Thymus (tissue), 11 donors: ENCODE measurements at regions not wholly inside any gene's neighbourhood (a gene's known extent, or its start where the extent isn't known, plus 50 kb on each side); places are given as distances from the start of the nearest gene placed in this dataset.

Experiments
- DNase-seq, 9 donors: peaks; one replicate each; pipeline ENCODE4 v3.0.0-alpha.2; 2013; ENCODE audit warnings: low spot score in 9 of 9, low read depth in 6 of 9, missing footprints in 1 of 9
- H3K27ac ChIP-seq, 2 donors: one replicate each; pipeline ENCODE4 v1.5.1; 2013; ENCODE audit warnings: control low read depth in 1 of 2, low read depth in 1 of 2, low read length in 1 of 2, mild to moderate bottlenecking in 1 of 2, moderate library complexity in 1 of 2
- H3K27me3 ChIP-seq, 2 donors: one replicate each; pipeline ENCODE4 v1.5.1; 2013; ENCODE audit warnings: low read length in 1 of 2; ENCODE audit not compliant: control insufficient read depth in 2 of 2, insufficient read depth in 1 of 2
- H3K36me3 ChIP-seq, 2 donors: one replicate each; pipeline ENCODE4 v1.5.1; 2013; ENCODE audit warnings: low read length in 1 of 2, mild to moderate bottlenecking in 1 of 2, moderate library complexity in 1 of 2; ENCODE audit not compliant: control insufficient read depth in 2 of 2, insufficient read depth in 2 of 2
- H3K4me1 ChIP-seq, 2 donors: one replicate each; pipeline ENCODE4 v1.5.1; 2013; ENCODE audit warnings: low read length in 2 of 2; ENCODE audit not compliant: control insufficient read depth in 2 of 2, insufficient read depth in 2 of 2
- H3K4me3 ChIP-seq, 2 donors: one replicate each; pipeline ENCODE4 v1.5.1; 2013; ENCODE audit warnings: low read length in 2 of 2, control low read depth in 1 of 2, mild to moderate bottlenecking in 1 of 2
- H3K9me3 ChIP-seq, 2 donors: one replicate each; pipeline ENCODE4 v1.5.1; 2013; ENCODE audit warnings: low read length in 1 of 2, mild to moderate bottlenecking in 1 of 2; ENCODE audit not compliant: control insufficient read depth in 2 of 2, insufficient read depth in 1 of 2
- WGBS: extraction: QIAGEN DNeasy Blood & Tissue Kit; methylation state at CpG from one replicate; pipeline ENCODE4 v1.1.7; 2013; 5-methylcytosine and 5-hydroxymethylcytosine counted together
- donor health status: healthy.

GRCh38 chr6:168388641-168389633 lies 52.0 kb upstream of the SMOC2 start:
- DNase-seq = no peak
- H3K27me3 ChIP-seq = no peaks in the 10 kb centered on the region
- WGBS = 92% methylated on average over 32 of the region's 32 CpGs

GRCh38 chr6:168390749-168391420 lies 50.1 kb upstream of the SMOC2 start:
- H3K27ac ChIP-seq = no peak overlapping the region
- 63% methylated on average over 17 of the region's 17 CpGs for WGBS
- no peaks in the 10 kb centered on the region for H3K36me3 ChIP-seq
- no peak overlapping the region for H3K4me3 ChIP-seq
- peaks cover 1 to 17% of the 10 kb centered on the region in 2 donors for H3K9me3 ChIP-seq
- DNase-seq = no peak
- H3K27me3 ChIP-seq = no peaks in the 10 kb centered on the region
- H3K4me1 ChIP-seq = no peaks in the 10 kb centered on the region

More at GRCh38 chr6:168388641-168389633, 52.0 kb upstream of the SMOC2 start:
- no peaks in the 10 kb centered on the region for H3K4me1 ChIP-seq
- peaks cover 1 to 25% of the 10 kb centered on the region in 2 donors for H3K9me3 ChIP-seq
- no peak overlapping the region for H3K27ac ChIP-seq
- H3K4me3 ChIP-seq = no peak overlapping the region
- H3K36me3 ChIP-seq = no peaks in the 10 kb centered on the region
